OCI-LY1 (cell line): ENCODE measurements at regions not wholly inside any gene's neighbourhood (a gene's known extent, or its start where the extent isn't known, plus 50 kb on each side); places are given as distances from the start of the nearest gene placed in this dataset.

Experiments used
- H2AFZ ChIP-seq: fragments of 200-600 bp; sonication (generic), shearing (Covaris generic); 2 replicates; pipeline ENCODE4 v1.6.0; 2014; ENCODE audit warnings: antibody characterized with exemption, mild to moderate bottlenecking, low read length
- H3F3A ChIP-seq: fragments of 200-600 bp; sonication (generic), shearing (Covaris generic); 2 replicates; pipeline ENCODE4 v1.6.0; 2014; ENCODE audit warnings: mild to moderate bottlenecking, antibody characterized with exemption, low read length, moderate library complexity; ENCODE audit not compliant: insufficient read depth
- H3K27ac ChIP-seq: fragments of 200-600 bp; sonication (generic); 2 replicates; pipeline ENCODE4 v1.5.1; 2014; ENCODE audit warnings: low read length, mixed run types, mild to moderate bottlenecking, low read depth; ENCODE audit not compliant: poor library complexity, severe bottlenecking
- H3K27me3 ChIP-seq: fragments of 200-600 bp; sonication (generic); 2 replicates; pipeline ENCODE4 v1.6.0; 2014; ENCODE audit warnings: antibody characterized with exemption, mild to moderate bottlenecking, low read length, moderate library complexity; ENCODE audit not compliant: insufficient read depth
- H3K36me3 ChIP-seq: fragments of 200-600 bp; sonication (generic); 2 replicates; pipeline ENCODE4 v1.6.1; 2014; ENCODE audit warnings: mild to moderate bottlenecking, antibody characterized with exemption, low read length, moderate library complexity, mixed read lengths; ENCODE audit not compliant: insufficient read depth
- H3K4me1 ChIP-seq: fragments of 200-600 bp; sonication (generic); 2 replicates; pipeline ENCODE4 v1.5.1; 2014; ENCODE audit warnings: mild to moderate bottlenecking, low read length, moderate library complexity; ENCODE audit not compliant: insufficient read depth, severe bottlenecking
- H3K4me2 ChIP-seq: fragments of 200-600 bp; sonication (generic), shearing (Covaris generic); 2 replicates; pipeline ENCODE4 v1.6.1; 2014; ENCODE audit warnings: low read length
- H3K4me3 ChIP-seq: fragments of 200-600 bp; sonication (generic); 2 replicates; pipeline ENCODE4 v1.5.1; 2014; ENCODE audit warnings: low read length, low read depth, mild to moderate bottlenecking, mixed read lengths; ENCODE audit not compliant: poor library complexity, severe bottlenecking
- H3K79me2 ChIP-seq: fragments of 200-600 bp; shearing (Covaris generic); 2 replicates; pipeline ENCODE4 v1.6.1; 2016; ENCODE audit warnings: mixed run types, low read length, mixed read lengths; ENCODE audit not compliant: insufficient read depth
- H3K9ac ChIP-seq: fragments of 200-600 bp; sonication (generic), shearing (Covaris generic); 2 replicates; pipeline ENCODE4 v1.6.1; 2014; ENCODE audit warnings: mild to moderate bottlenecking, low read length, mixed read lengths
- H3K9me2 ChIP-seq: fragments of 200-600 bp; sonication (generic), shearing (Covaris generic); 2 replicates; pipeline ENCODE4 v1.6.1; 2014; ENCODE audit warnings: low read depth, mild to moderate bottlenecking, low read length, mixed read lengths
- H3K9me3 ChIP-seq: fragments of 200-600 bp; shearing (Covaris generic); 2 replicates; pipeline ENCODE4 v1.6.1; 2014; ENCODE audit warnings: low read length, mixed read lengths
- H4K20me1 ChIP-seq: fragments of 200-600 bp; sonication (generic), shearing (Covaris generic); 2 replicates; pipeline ENCODE4 v1.6.0; 2016; ENCODE audit warnings: mild to moderate bottlenecking, low read length; ENCODE audit not compliant: insufficient read depth
- EZH2 ChIP-seq: fragments of 200-600 bp; sonication (generic), shearing (Covaris generic); IDR thresholded peaks from 2 replicates; pipeline ENCODE4 v1.8.0; 2017; ENCODE audit warnings: borderline replicate concordance, mixed run types, mild to moderate bottlenecking, antibody characterized with exemption, low read length, moderate library complexity, mixed read lengths
- TF ChIP-seq, protein P1 (sequence below): fragments of 200-600 bp; sonication (generic), shearing (Covaris generic); IDR thresholded peaks from 2 replicates; pipeline ENCODE4 v1.5.1; 2017; ENCODE audit warnings: mild to moderate bottlenecking, antibody characterized with exemption, low read length, moderate library complexity, mixed read lengths

DNA sequence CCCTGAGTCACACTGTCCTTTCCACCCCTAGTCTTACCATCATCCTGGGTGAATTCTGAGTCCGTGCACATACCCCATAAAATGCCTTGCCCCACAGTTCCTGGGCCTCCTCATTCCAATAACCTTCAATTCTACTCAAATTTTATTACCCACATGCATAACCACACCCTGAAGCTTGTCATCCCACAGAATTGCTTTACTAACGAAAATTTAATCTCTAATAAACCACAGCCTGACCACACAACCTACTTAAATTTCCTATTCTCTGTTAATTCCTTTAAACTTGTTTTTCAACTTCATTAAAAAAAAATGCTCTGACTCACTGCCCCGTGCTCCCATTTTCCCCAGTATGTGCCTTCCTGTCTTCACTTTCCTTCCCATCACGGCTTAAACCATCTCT lies 205.9 kb downstream of the PHLDA1 start:
- H3K4me3 ChIP-seq = no peak overlapping the region
- H3K27ac ChIP-seq = no peak overlapping the region
- no peak overlapping the region for H3K4me2 ChIP-seq
- no peaks in the 10 kb centered on the region for H3K9me3 ChIP-seq
- H3F3A ChIP-seq = no peaks in the 10 kb centered on the region
- no peak for TF ChIP-seq EZH2
- TF ChIP-seq, protein P1, sequence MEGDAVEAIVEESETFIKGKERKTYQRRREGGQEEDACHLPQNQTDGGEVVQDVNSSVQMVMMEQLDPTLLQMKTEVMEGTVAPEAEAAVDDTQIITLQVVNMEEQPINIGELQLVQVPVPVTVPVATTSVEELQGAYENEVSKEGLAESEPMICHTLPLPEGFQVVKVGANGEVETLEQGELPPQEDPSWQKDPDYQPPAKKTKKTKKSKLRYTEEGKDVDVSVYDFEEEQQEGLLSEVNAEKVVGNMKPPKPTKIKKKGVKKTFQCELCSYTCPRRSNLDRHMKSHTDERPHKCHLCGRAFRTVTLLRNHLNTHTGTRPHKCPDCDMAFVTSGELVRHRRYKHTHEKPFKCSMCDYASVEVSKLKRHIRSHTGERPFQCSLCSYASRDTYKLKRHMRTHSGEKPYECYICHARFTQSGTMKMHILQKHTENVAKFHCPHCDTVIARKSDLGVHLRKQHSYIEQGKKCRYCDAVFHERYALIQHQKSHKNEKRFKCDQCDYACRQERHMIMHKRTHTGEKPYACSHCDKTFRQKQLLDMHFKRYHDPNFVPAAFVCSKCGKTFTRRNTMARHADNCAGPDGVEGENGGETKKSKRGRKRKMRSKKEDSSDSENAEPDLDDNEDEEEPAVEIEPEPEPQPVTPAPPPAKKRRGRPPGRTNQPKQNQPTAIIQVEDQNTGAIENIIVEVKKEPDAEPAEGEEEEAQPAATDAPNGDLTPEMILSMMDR = no peak
- H4K20me1 ChIP-seq = no peaks in the 10 kb centered on the region
- no peaks in the 10 kb centered on the region for H3K79me2 ChIP-seq
- H3K27me3 ChIP-seq = no peaks in the 10 kb centered on the region
- H3K9ac ChIP-seq = no peak overlapping the region
- no peaks in the 10 kb centered on the region for H3K4me1 ChIP-seq
- H3K36me3 ChIP-seq = no peaks in the 10 kb centered on the region
- no peaks in the 10 kb centered on the region for H3K9me2 ChIP-seq
- no peak overlapping the region for H2AFZ ChIP-seq

DNA sequence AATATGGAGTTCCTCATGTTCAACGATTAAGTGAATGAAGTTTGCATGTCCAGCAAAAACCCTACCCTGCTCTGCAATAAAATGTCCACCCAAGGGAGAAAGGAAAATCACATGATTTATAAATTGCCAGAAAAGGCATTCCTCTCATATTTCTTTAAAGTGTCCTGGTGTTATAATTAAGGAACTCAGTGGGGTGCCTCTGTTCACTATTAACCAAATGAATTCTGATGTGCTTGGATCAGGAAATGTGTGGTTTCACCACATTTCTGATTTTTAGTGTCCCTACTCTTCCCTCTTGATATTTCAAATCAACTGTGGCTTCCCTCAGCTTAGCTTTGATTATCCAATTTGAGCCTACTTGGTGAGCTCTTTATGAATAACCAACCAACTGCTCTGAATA lies 208.1 kb downstream of the PHLDA1 start:
- Histone ChIP-seq H3K9me3 (no peaks in the 10 kb centered on the region), H2AFZ (no peak overlapping the region), H3K79me2 (no peaks in the 10 kb centered on the region), H3K36me3 (no peaks in the 10 kb centered on the region), H3K9ac (no peak overlapping the region), H3K4me1 (no peaks in the 10 kb centered on the region), H3K27me3 (no peaks in the 10 kb centered on the region), H3K27ac (no peak overlapping the region), H3K4me2 (no peak overlapping the region), H3F3A (no peaks in the 10 kb centered on the region), H3K4me3 (no peak overlapping the region), H3K9me2 (no peaks in the 10 kb centered on the region), H4K20me1 (no peaks in the 10 kb centered on the region)
- TF ChIP-seq, protein P1 = no peak
- TF ChIP-seq EZH2 = no peak

DNA sequence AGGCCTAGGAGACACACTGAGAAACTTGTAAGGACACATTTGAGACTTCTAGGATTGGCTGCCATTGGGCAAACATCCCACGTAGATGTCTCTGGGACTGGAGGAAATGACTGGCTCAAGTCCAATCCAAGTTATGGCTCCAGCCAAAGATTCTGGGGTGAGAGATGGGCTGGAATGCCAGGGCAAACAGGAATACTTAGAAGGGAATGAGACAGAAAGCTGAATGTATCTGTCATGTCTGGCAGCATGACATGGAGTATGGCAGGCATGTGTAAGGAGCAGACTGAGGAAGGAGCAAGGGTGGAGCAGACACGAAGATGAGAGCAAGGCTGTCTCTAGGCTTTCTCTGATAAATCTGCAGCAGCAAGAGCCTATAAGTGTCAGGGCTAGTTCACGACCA lies 209.2 kb downstream of the PHLDA1 start:
- Histone ChIP-seq H3K36me3 (no peaks in the 10 kb centered on the region), H3K4me2 (no peak overlapping the region), H3K9me2 (no peaks in the 10 kb centered on the region), H3K9ac (no peak overlapping the region), H3K27me3 (no peaks in the 10 kb centered on the region), H3K9me3 (no peaks in the 10 kb centered on the region), H4K20me1 (no peaks in the 10 kb centered on the region), H3K4me1 (no peaks in the 10 kb centered on the region), H3K4me3 (no peak overlapping the region), H2AFZ (no peak overlapping the region), H3F3A (no peaks in the 10 kb centered on the region), H3K79me2 (no peaks in the 10 kb centered on the region), H3K27ac (no peak overlapping the region)
- TF ChIP-seq EZH2 = no peak
- TF ChIP-seq, protein P1 = no peak
